PC-9 (cell line): ENCODE measurements at regions not wholly inside any gene's neighbourhood (a gene's known extent, or its start where the extent isn't known, plus 50 kb on each side); places are given as distances from the start of the nearest gene placed in this dataset.

Experiments used
- EZH2 ChIP-seq: fragments of 200-600 bp; sonication (generic); IDR thresholded peaks from 2 replicates; pipeline ENCODE4 v1.8.0; 2017; ENCODE audit warnings: antibody characterized with exemption, low read depth
- TF ChIP-seq, protein P1 (sequence below): fragments of 200-600 bp; sonication (generic); conservative IDR thresholded peaks from 2 replicates; pipeline ENCODE4 v1.6.1; 2017; ENCODE audit warnings: mixed run types, antibody characterized with exemption, mild to moderate bottlenecking, moderate library complexity

DNA sequence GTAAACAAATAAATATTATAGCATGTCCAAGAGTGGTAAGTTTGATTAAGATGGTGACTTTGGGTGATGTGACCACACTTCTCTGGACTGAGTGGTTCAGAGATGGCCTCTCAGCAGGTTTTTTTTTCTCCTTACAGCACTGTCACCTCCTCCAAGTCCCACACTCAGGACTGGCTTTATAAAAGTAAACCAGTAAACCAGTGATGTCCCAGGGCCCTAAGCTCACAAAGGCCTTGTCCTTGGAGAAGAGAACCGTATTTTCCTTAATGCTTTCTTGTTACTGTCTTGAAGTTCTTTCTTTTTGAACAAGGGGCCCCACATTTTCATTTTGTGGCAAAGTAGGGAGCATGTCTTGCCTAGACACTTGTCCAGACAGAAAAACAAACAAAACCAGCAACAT lies 274.0 kb downstream of the MYCN start:
- no peak for TF ChIP-seq EZH2
- TF ChIP-seq, protein P1, sequence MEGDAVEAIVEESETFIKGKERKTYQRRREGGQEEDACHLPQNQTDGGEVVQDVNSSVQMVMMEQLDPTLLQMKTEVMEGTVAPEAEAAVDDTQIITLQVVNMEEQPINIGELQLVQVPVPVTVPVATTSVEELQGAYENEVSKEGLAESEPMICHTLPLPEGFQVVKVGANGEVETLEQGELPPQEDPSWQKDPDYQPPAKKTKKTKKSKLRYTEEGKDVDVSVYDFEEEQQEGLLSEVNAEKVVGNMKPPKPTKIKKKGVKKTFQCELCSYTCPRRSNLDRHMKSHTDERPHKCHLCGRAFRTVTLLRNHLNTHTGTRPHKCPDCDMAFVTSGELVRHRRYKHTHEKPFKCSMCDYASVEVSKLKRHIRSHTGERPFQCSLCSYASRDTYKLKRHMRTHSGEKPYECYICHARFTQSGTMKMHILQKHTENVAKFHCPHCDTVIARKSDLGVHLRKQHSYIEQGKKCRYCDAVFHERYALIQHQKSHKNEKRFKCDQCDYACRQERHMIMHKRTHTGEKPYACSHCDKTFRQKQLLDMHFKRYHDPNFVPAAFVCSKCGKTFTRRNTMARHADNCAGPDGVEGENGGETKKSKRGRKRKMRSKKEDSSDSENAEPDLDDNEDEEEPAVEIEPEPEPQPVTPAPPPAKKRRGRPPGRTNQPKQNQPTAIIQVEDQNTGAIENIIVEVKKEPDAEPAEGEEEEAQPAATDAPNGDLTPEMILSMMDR = no peak
